AG04450 (cell line): ENCODE measurements at regions not wholly inside any gene's neighbourhood (a gene's known extent, or its start where the extent isn't known, plus 50 kb on each side); places are given as distances from the start of the nearest gene placed in this dataset.
"Not testable (repeated sequence)": the region's sequence is repeated elsewhere in the genome, so short reads cannot be mapped to it uniquely, and the experiment has no call there.

ENCODE experiments used
- CTCF ChIA-PET: fragments of 300-600, 350-600 bp; formaldehyde crosslinking; extraction: SDS; loops from one replicate; lab custom pipeline; 2022; ENCODE audit warnings: antibody characterized with exemption, inconsistent platforms; lab: Charles Lee
- POLR2A ChIA-PET: fragments of 350-600 bp; formaldehyde crosslinking; extraction: SDS; loops from one replicate; lab custom pipeline; 2021; ENCODE audit warnings: antibody characterized with exemption, inconsistent platforms; lab: Yijun Ruan, JAX
- DNase-seq: peaks from one replicate; pipeline ENCODE4 v3.0.0-alpha.2; 2011; ENCODE audit warnings: low read depth, low spot score
- H3K27ac ChIP-seq: one replicate; pipeline ENCODE4 v1.5.1; 2012; ENCODE audit warnings: low read depth, low read length, control low read depth
- H3K27me3 ChIP-seq: one replicate; pipeline ENCODE4 v1.6.0; 2012; ENCODE audit warnings: low read length; ENCODE audit not compliant: control insufficient read depth, insufficient read depth
- H3K4me3 ChIP-seq: 2 replicates; pipeline ENCODE4 v1.5.1; 2011; ENCODE audit warnings: mild to moderate bottlenecking, low read depth, low read length, control low read depth
- H3K9me3 ChIP-seq: 2 replicates; pipeline ENCODE4 v1.5.1; 2012; ENCODE audit warnings: low read length; ENCODE audit not compliant: control insufficient read depth, insufficient read depth

DNA sequence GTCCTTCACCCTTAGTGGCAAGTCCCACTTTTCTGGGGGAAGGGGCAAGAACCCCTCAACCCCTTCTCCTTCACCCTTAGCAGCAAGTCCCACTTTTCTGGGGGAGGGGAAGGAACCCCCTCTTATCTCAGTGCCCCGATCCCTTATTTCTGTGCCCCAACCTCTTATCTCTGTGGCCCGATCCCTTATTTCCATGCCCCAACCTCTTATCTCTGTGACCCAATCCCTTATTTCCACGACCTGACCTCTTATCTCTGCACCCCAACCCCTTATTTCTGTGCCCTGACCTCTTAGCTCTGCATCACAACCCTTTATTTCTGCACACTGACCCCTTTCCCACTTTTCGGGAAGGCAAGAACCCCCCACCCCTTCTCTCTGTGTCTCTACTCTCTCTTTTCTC is 104.4 kb upstream of the ROPN1B start:
- DNase-seq, POLR2A ChIA-PET, H3K4me3 ChIP-seq, H3K9me3 ChIP-seq, CTCF ChIA-PET, H3K27me3 ChIP-seq, H3K27ac ChIP-seq: not testable (repeated sequence)

DNA sequence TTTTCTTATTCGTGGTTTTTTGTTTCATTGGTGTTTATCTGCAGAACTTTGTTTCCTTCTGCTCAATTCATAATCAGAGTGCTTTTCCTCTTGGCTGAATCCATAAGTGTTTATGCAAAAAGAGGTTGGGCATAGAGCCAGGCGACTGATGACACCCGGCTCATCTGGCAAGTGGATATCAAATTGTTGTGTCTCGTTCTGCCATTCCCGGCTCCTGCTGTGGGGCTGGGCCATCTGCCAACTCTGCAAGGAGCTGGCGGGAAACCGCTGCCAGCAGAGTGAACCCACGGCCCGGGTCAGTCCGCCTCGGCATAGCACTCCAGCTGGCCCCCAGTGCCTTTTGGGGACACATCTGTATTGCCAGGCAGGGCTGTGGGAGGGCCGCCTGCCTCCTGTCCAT is 83.0 kb upstream of the ROPN1B start:
- H3K9me3 ChIP-seq, H3K4me3 ChIP-seq, CTCF ChIA-PET, H3K27me3 ChIP-seq, POLR2A ChIA-PET, H3K27ac ChIP-seq: not testable (repeated sequence)
- peak; percentile 38 for DNase-seq

DNA sequence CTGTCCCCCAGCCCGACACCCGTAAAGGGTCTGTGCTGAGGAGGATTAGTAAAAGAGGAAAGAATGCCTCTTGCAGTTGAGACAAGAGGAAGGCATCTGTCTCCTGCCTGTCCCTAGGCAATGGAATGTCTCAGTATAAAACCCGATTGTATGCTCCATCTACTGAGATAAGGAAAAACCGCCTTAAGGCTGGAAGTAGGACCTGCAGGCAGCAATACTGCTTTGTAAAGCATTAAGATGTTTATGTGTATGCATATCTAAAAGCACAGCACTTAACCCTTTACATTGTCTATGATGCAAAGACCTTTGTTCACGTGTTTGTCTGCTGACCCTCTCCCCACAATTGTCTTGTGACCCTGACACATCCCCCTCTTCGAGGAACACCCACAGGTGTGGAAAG is 69.8 kb upstream of the ROPN1B start:
- H3K27me3 ChIP-seq, CTCF ChIA-PET, H3K27ac ChIP-seq, DNase-seq, H3K9me3 ChIP-seq, POLR2A ChIA-PET, H3K4me3 ChIP-seq: not testable (repeated sequence)

DNA sequence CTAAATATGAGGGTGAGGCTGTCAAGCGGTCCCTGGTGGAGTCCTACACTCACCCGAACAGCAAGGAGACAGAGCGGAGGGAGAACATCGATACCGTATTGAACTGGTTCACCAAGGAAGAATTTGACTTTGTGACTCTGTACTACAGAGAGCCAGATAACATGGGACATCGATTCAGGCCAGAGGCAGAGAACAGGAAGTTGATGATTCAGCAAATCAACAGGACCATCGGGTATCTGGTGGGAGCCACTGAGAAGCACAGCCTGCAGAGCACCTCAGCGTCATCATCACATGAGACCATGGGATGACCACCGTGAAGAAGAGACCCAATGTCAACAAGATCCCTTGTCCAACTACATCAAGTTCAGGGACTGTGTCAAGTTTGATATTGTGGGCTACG is 67.5 kb upstream of the ROPN1B start:
- H3K4me3 ChIP-seq, H3K9me3 ChIP-seq, DNase-seq, POLR2A ChIA-PET, CTCF ChIA-PET, H3K27ac ChIP-seq, H3K27me3 ChIP-seq: not testable (repeated sequence)

DNA sequence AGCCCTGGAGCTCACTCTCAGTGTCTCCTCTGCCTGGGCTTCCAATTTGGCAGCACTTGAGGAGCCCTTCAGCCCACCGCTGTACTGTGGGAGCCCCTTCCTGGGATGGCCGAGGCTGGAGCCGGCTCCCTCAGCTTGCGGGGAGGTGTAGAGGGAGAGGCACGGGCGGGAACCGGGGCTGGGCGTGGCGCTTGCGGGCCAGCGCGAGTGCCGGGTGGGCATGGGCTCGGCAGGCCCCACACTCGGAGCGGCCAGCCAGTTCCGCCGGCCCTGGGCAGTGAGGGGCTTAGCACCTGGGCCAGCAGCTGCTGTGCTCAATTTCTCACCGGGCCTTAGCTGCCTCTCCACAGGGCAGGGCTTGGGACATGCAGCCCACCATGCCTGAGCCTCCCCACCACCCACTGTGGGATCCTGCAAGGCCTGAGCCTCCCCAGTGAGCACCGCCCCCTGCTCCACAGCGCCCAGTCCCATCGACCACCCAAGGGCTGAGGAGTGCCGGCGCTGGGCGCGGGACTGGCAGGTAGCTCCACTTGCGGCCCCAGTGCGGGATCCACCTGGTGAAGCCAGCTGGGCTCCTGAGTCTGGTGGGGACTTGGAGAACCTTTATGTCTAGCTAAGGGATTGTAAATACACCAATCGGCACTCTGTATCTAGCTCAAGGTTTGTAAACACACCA is 65.1 kb upstream of the ROPN1B start:
- DNase-seq, H3K4me3 ChIP-seq, H3K9me3 ChIP-seq, POLR2A ChIA-PET, H3K27me3 ChIP-seq, H3K27ac ChIP-seq: not testable (repeated sequence)
- CTCF ChIA-PET, result interaction anchor here (0.7 kb wide), 1 partner anchor 137 kb away, joined by 3 read pairs; no protein-coding TSS in a partner anchor

DNA sequence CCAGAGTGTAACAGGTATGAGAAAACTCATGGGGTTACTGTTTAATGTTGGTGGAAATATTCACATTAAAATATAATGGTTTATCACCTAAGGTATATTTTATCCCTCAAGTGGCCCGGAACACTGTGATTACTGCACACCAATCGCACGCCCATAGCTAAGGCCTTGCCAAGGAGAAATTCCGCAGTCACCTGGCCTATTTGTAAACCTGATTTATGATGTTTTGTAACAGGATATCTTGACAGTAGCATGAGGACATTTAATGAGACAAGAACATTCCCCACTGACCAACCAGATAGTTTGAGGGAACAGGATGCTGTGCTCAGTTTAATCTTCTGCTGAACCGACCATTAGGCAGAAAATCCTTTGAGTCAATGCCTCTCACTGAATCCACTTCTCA is 61.7 kb upstream of the ROPN1B start:
- POLR2A ChIA-PET, H3K27ac ChIP-seq, DNase-seq, CTCF ChIA-PET, H3K27me3 ChIP-seq, H3K9me3 ChIP-seq, H3K4me3 ChIP-seq: not testable (repeated sequence)

DNA sequence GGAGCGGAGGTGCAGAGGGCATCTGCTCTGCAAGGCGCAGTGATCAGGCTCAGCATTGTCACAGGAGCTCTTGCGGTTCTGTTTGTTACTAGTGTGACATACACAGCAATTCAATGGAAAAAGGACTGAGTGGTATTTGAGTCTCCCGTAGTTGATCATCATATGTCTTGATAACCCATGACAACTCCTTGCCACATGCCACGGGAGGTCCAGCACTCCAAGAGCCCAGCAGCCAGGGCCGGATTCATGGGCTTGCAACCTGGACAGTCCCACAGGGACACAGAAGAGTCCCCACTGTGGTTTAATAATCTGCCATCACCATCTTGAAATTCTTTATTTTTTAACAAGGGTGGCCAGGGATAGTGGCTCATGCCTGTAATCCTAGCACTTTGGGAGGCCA is 58.1 kb upstream of the ROPN1B start:
- POLR2A ChIA-PET, CTCF ChIA-PET, H3K9me3 ChIP-seq, H3K27ac ChIP-seq, H3K27me3 ChIP-seq, DNase-seq, H3K4me3 ChIP-seq: not testable (repeated sequence)

DNA sequence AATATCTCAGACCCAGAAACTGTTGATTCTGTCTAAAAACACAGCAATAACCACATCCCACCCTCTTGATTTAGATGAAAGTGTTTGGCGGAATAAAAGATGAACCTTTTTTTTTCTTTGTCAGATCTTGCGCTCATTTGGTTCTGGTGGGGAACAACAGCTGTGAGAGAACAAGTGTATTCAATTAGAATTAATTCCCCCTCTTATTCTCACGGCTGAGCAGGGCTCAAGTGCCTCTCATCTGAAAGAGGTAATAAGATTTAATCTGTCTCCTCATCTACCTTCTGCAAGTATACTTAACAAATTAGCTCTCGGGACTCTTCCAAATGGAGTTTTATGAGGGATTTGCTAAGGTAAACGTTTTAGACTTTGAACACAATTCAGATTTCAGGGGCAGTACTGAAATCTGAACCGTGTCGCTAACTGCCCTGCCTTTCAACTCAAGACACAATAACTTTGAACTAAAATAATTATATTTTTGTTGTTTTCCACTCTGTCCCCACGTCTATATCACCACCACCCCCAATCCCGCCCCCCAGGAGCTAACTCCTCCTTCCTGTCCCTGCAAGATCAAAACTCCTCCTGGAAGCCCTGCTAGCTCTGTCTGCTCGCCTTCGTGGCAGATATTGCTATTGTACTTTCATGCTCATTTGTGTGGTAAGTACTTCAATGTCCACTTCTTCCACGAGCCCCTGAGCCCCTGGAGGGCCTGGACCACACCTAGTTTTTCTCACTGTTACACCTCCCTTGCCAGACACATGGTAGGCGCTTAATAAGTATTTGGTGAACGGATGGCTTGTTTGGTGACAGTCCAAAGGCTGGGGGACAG is 54.2 kb upstream of the ROPN1B start:
- not testable (repeated sequence) for H3K9me3 ChIP-seq, DNase-seq, H3K27me3 ChIP-seq
- Histone ChIP-seq H3K27ac (peak overlapping the region; percentile 57), H3K4me3 (peak overlapping the region; percentile 65)
- ChIA-PET CTCF (interaction anchor here (1.1 kb wide), 1 partner anchor 148 kb away, joined by 3 read pairs; no protein-coding TSS in a partner anchor), POLR2A (interaction anchor here (0.7 kb wide), 1 partner anchor 540 kb away, joined by 9 read pairs; the partner anchor contains the start of gene ZNF148)

DNA sequence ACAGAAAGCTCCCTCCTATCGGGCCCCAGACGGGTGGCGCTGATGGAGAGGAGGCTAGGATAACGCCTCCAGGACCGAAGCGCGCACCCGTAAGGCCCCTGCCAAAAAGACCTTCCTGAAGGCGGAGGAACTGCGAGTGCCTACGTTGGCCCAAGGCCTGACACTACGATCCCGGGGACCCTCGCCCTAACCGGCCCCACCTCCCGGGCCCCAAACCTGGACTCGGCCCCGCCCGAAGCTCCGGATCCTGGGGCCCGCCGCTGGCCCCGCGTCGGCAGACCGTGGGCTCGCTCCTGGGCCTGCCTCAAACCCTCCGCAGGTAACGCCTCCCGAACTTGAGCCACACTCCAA is 53.6 kb upstream of the ROPN1B start:
- Histone ChIP-seq H3K27ac (peak overlapping the region; percentile 57), H3K4me3 (peak overlapping the region; percentile 65)
- H3K27me3 ChIP-seq, H3K9me3 ChIP-seq, POLR2A ChIA-PET, CTCF ChIA-PET, DNase-seq: not testable (repeated sequence)

DNA sequence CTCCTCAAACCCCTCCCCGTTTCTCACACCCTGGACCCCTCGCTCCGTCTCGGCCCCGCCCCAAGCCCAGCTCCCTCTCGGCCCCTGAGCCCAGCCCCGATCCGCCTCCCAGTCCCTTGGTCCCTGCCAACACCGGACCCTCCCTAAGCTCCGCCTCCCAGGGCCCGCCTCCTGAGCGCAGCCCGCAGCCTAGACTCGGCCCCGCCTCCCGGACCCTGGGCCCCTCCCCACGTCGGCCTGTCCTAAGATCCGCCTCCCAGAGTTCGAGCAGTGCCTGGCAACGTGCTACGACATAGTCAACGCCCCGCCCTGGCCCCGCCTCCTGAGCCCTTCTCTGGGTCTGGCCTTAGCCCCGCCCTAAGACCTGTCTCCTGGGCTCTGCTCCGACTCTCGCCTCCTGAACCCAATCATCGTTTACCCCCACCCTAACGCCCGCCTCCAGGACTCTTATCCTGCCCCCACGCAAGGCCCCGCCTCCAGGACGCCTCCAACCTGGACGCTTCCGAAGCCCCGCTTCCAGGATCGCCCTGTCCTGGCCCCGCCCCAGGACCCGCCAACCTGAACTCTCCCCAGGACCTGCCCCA is 53.1 kb upstream of the ROPN1B start:
- H3K9me3 ChIP-seq, H3K27me3 ChIP-seq, CTCF ChIA-PET, POLR2A ChIA-PET: not testable (repeated sequence)
- peak; percentile 98 for DNase-seq
- Histone ChIP-seq H3K4me3 (peak overlapping the region; percentile 65), H3K27ac (peak overlapping the region; percentile 57)
